ENCODE measurements at regions not wholly inside any gene's neighbourhood (a gene's known extent, or its start where the extent isn't known, plus 50 kb on each side); places are given as distances from the start of the nearest gene placed in this dataset.

- no peak overlapping the region for H3K27ac ChIP-seq (ENCODE audit: low read length)
- no peak overlapping the region for H3K4me2 ChIP-seq (ENCODE audit: low read length)
- no peaks in the 10 kb centered on the region for H3K79me2 ChIP-seq (ENCODE audit: low read length)
- no peaks in the 10 kb centered on the region for H3K36me3 ChIP-seq (replicated peaks; ENCODE audit: low read depth, low read length)
- H3K9me3 ChIP-seq (ENCODE audit: insufficient read depth, low read length): no peaks in the 10 kb centered on the region
- H2AFZ ChIP-seq (ENCODE audit: low read depth, low read length): no peak overlapping the region
- TF ChIP-seq CTCF (IDR thresholded peaks at IDR 0.05; ENCODE audit: low read depth, low read length) (no peak), EZH2phosphoT487 (IDR thresholded peaks at IDR 0.05; ENCODE audit: low read depth) (no peak)
- H4K20me1 ChIP-seq (ENCODE audit: insufficient read depth, low read length): no peaks in the 10 kb centered on the region
- no peak overlapping the region for H3K9ac ChIP-seq (ENCODE audit: low read length)
- H3K4me1 ChIP-seq (ENCODE audit: low read length): no peaks in the 10 kb centered on the region
- no peaks in the 10 kb centered on the region for H3K27me3 ChIP-seq (ENCODE audit: low read depth, low read length)
- no peak overlapping the region for H3K4me3 ChIP-seq (ENCODE audit: low read length)
Measured at GRCh38 chr6:166017032-166017635, 150.5 kb downstream of the TBXT start.

- no peak overlapping the region for H2AFZ ChIP-seq (ENCODE audit: low read depth, low read length)
- H3K36me3 ChIP-seq (replicated peaks; ENCODE audit: low read depth, low read length): no peaks in the 10 kb centered on the region
- TF ChIP-seq CTCF (IDR thresholded peaks at IDR 0.05; ENCODE audit: low read depth, low read length): no peak
- TF ChIP-seq EZH2phosphoT487 (IDR thresholded peaks at IDR 0.05; ENCODE audit: low read depth): no peak
- no peak overlapping the region for H3K4me2 ChIP-seq (ENCODE audit: low read length)
- H3K4me3 ChIP-seq (ENCODE audit: low read length): no peak overlapping the region
- no peaks in the 10 kb centered on the region for H4K20me1 ChIP-seq (ENCODE audit: insufficient read depth, low read length)
- no peaks in the 10 kb centered on the region for H3K79me2 ChIP-seq (ENCODE audit: low read length)
- H3K9me3 ChIP-seq (ENCODE audit: insufficient read depth, low read length): no peaks in the 10 kb centered on the region
- no peaks in the 10 kb centered on the region for H3K4me1 ChIP-seq (ENCODE audit: low read length)
- H3K27me3 ChIP-seq (ENCODE audit: low read depth, low read length): no peaks in the 10 kb centered on the region
- no peak overlapping the region for H3K9ac ChIP-seq (ENCODE audit: low read length)
- H3K27ac ChIP-seq (ENCODE audit: low read length): no peak overlapping the region
Measured at GRCh38 chr6:166014966-166015365, 152.7 kb downstream of the TBXT start.

- H4K20me1 ChIP-seq (ENCODE audit: insufficient read depth, low read length): no peaks in the 10 kb centered on the region
- no peak overlapping the region for H3K27ac ChIP-seq (ENCODE audit: low read length)
- H3K79me2 ChIP-seq (ENCODE audit: low read length): no peaks in the 10 kb centered on the region
- H3K9me3 ChIP-seq (ENCODE audit: insufficient read depth, low read length): no peaks in the 10 kb centered on the region
- H2AFZ ChIP-seq (ENCODE audit: low read depth, low read length): no peak overlapping the region
- H3K4me2 ChIP-seq (ENCODE audit: low read length): no peak overlapping the region
- H3K9ac ChIP-seq (ENCODE audit: low read length): no peak overlapping the region
- H3K4me1 ChIP-seq (ENCODE audit: low read length): no peaks in the 10 kb centered on the region
- TF ChIP-seq CTCF (IDR thresholded peaks at IDR 0.05; ENCODE audit: low read depth, low read length) (no peak), EZH2phosphoT487 (IDR thresholded peaks at IDR 0.05; ENCODE audit: low read depth) (no peak)
- H3K27me3 ChIP-seq (ENCODE audit: low read depth, low read length): no peaks in the 10 kb centered on the region
- H3K36me3 ChIP-seq (replicated peaks; ENCODE audit: low read depth, low read length): no peaks in the 10 kb centered on the region
- H3K4me3 ChIP-seq (ENCODE audit: low read length): no peak overlapping the region
Measured at GRCh38 chr6:166010136-166010960, 157.3 kb downstream of the TBXT start.

- no peaks in the 10 kb centered on the region for H3K4me1 ChIP-seq (ENCODE audit: low read length)
- no peak overlapping the region for H2AFZ ChIP-seq (ENCODE audit: low read depth, low read length)
- H3K27me3 ChIP-seq (ENCODE audit: low read depth, low read length): no peaks in the 10 kb centered on the region
- H3K9ac ChIP-seq (ENCODE audit: low read length): no peak overlapping the region
- H4K20me1 ChIP-seq (ENCODE audit: insufficient read depth, low read length): no peaks in the 10 kb centered on the region
- H3K4me2 ChIP-seq (ENCODE audit: low read length): no peak overlapping the region
- H3K9me3 ChIP-seq (ENCODE audit: insufficient read depth, low read length): no peaks in the 10 kb centered on the region
- no peaks in the 10 kb centered on the region for H3K36me3 ChIP-seq (replicated peaks; ENCODE audit: low read depth, low read length)
- H3K4me3 ChIP-seq (ENCODE audit: low read length): no peak overlapping the region
- no peak overlapping the region for H3K27ac ChIP-seq (ENCODE audit: low read length)
- H3K79me2 ChIP-seq (ENCODE audit: low read length): no peaks in the 10 kb centered on the region
- TF ChIP-seq CTCF (IDR thresholded peaks at IDR 0.05; ENCODE audit: low read depth, low read length): no peak
- TF ChIP-seq EZH2phosphoT487 (IDR thresholded peaks at IDR 0.05; ENCODE audit: low read depth): no peak
Measured at GRCh38 chr6:166009385-166010031, 158.1 kb downstream of the TBXT start.

Measured in OCI-LY3 (cell line).